PC-9 (cell line): ENCODE measurements at regions not wholly inside any gene's neighbourhood (a gene's known extent, or its start where the extent isn't known, plus 50 kb on each side); places are given as distances from the start of the nearest gene placed in this dataset.

ENCODE experiments used
- BruUV-seq: library from RNA; stranded (reverse); fragments of 400-500 nt; replicated peaks from 2 replicates; lab custom pipeline; 2021; lab: Mats Ljungman, UMichigan
- CTCF ChIA-PET: fragments of 300-600 bp; sonication (Branson Sonifier 250); formaldehyde crosslinking; loops from one replicate; lab custom pipeline; 2022; ENCODE audit warnings: antibody characterized with exemption; lab: Charles Lee
- POLR2A ChIA-PET: fragments of 300-600 bp; sonication (Branson Sonifier 250); formaldehyde crosslinking; loops from one replicate; lab custom pipeline; 2022; ENCODE audit warnings: antibody characterized with exemption; ENCODE audit not compliant: unreplicated experiment; lab: Charles Lee
- DNase-seq, 2 experiments: peaks; one replicate each; pipeline versions ENCODE4 v3.0.0 to v3.0.0-alpha.2; 2015 to 2022; ENCODE audit warnings: mixed read lengths in 1 of 2
- H2AFZ ChIP-seq: fragments of 200-600 bp; sonication (generic); 2 replicates; pipeline ENCODE4 v1.8.1; 2017; ENCODE audit warnings: antibody characterized with exemption
- H3F3A ChIP-seq: fragments of 200-600 bp; sonication (generic); 2 replicates; pipeline ENCODE4 v1.8.1; 2017; ENCODE audit warnings: antibody characterized with exemption, mild to moderate bottlenecking, low read depth; ENCODE audit not compliant: insufficient read depth
- H3K27ac ChIP-seq: fragments of 200-600 bp; sonication (generic); 2 replicates; pipeline ENCODE4 v1.6.1; 2016; ENCODE audit warnings: mixed run types
- H3K27me3 ChIP-seq: fragments of 200-600 bp; sonication (generic); 2 replicates; pipeline ENCODE4 v1.6.1; 2016; ENCODE audit warnings: low read depth, mixed run types; ENCODE audit not compliant: insufficient read depth
- H3K36me3 ChIP-seq: fragments of 200-600 bp; sonication (generic); 2 replicates; pipeline ENCODE4 v1.6.1; 2016; ENCODE audit warnings: low read depth, mixed run types
- H3K4me1 ChIP-seq: fragments of 200-600 bp; sonication (generic); replicated peaks from 2 replicates; pipeline ENCODE4 v1.6.1; 2016; ENCODE audit warnings: mixed run types; ENCODE audit not compliant: insufficient read depth
- H3K4me2 ChIP-seq: fragments of 200-600 bp; sonication (generic); 2 replicates; pipeline ENCODE4 v1.6.1; 2017; ENCODE audit warnings: mixed run types
- H3K4me3 ChIP-seq: fragments of 200-600 bp; sonication (generic); 2 replicates; pipeline ENCODE4 v1.6.1; 2016; ENCODE audit warnings: mixed run types
- H3K79me2 ChIP-seq: fragments of 200-600 bp; sonication (generic); 2 replicates; pipeline ENCODE4 v1.6.1; 2017; ENCODE audit warnings: low read depth, mixed run types
- H3K9me2 ChIP-seq: fragments of 200-600 bp; sonication (generic); 2 replicates; pipeline ENCODE4 v1.8.1; 2017; ENCODE audit warnings: mild to moderate bottlenecking; ENCODE audit not compliant: insufficient read depth
- H3K9me3 ChIP-seq: fragments of 200-600 bp; sonication (generic); 2 replicates; pipeline ENCODE4 v1.8.1; 2016; ENCODE audit warnings: low read depth; ENCODE audit not compliant: insufficient read depth
- H4K20me1 ChIP-seq: fragments of 200-600 bp; sonication (generic); 2 replicates; pipeline ENCODE4 v1.8.1; 2017; ENCODE audit not compliant: insufficient read depth
- CTCF ChIP-seq: fragments of 200-600 bp; sonication (generic); conservative IDR thresholded peaks from 2 replicates; pipeline ENCODE4 v1.6.1; 2017; ENCODE audit warnings: mixed run types, antibody characterized with exemption, mild to moderate bottlenecking, moderate library complexity
- EZH2 ChIP-seq: fragments of 200-600 bp; sonication (generic); IDR thresholded peaks from 2 replicates; pipeline ENCODE4 v1.8.0; 2017; ENCODE audit warnings: antibody characterized with exemption, low read depth
- intact Hi-C: fragments of 100-400 bp; cut with micrococcal nuclease; formaldehyde crosslinking; loops from one replicate; pipeline ENCODE4 v1.10.0; 2022; ENCODE audit not compliant: unreplicated experiment

GRCh38 chr9:17986595-17986994, 407.7 kb downstream of the SH3GL2 start:
- no peak for DNase-seq
- intact Hi-C loops: no loop called here
- Histone ChIP-seq H3K4me3 (no peak overlapping the region), H3K27me3 (no peaks in the 10 kb centered on the region), H3K4me2 (no peak overlapping the region), H3F3A (no peaks in the 10 kb centered on the region), H3K9me3 (no peaks in the 10 kb centered on the region), H3K36me3 (no peaks in the 10 kb centered on the region), H3K9me2 (no peaks in the 10 kb centered on the region), H2AFZ (no peak overlapping the region), H4K20me1 (no peaks in the 10 kb centered on the region), H3K4me1 (no peaks in the 10 kb centered on the region), H3K27ac (no peak overlapping the region), H3K79me2 (no peaks in the 10 kb centered on the region)
- CTCF ChIA-PET: no interaction called here
- BruUV-seq: no TSS peak
- TF ChIP-seq CTCF: no peak
- TF ChIP-seq EZH2: no peak
- POLR2A ChIA-PET: no interaction called here

GRCh38 chr9:17987189-17987588, 408.3 kb downstream of the SH3GL2 start:
- TF ChIP-seq EZH2: no peak
- no peak for TF ChIP-seq CTCF
- Histone ChIP-seq H3F3A (no peaks in the 10 kb centered on the region), H3K79me2 (no peaks in the 10 kb centered on the region), H3K9me3 (no peaks in the 10 kb centered on the region), H3K4me2 (no peak overlapping the region), H3K4me1 (no peaks in the 10 kb centered on the region), H4K20me1 (no peaks in the 10 kb centered on the region), H2AFZ (no peak overlapping the region), H3K4me3 (no peak overlapping the region), H3K27me3 (no peaks in the 10 kb centered on the region), H3K27ac (no peak overlapping the region), H3K36me3 (no peaks in the 10 kb centered on the region), H3K9me2 (no peaks in the 10 kb centered on the region)
- no peak for DNase-seq
- intact Hi-C loops: no loop called here
- ChIA-PET CTCF (no interaction called here), POLR2A (no interaction called here)
- BruUV-seq: no TSS peak

GRCh38 chr9:17988489-17988888, 409.6 kb downstream of the SH3GL2 start:
- Histone ChIP-seq H2AFZ (no peak overlapping the region), H3K9me3 (no peaks in the 10 kb centered on the region), H3K27ac (no peak overlapping the region), H3K79me2 (no peaks in the 10 kb centered on the region), H3K27me3 (no peaks in the 10 kb centered on the region), H3K4me3 (no peak overlapping the region), H3K4me2 (no peak overlapping the region), H4K20me1 (no peaks in the 10 kb centered on the region), H3F3A (no peaks in the 10 kb centered on the region), H3K9me2 (no peaks in the 10 kb centered on the region), H3K36me3 (no peaks in the 10 kb centered on the region), H3K4me1 (no peaks in the 10 kb centered on the region)
- CTCF ChIA-PET: no interaction called here
- no peak for DNase-seq
- POLR2A ChIA-PET: no interaction called here
- no TSS peak for BruUV-seq
- intact Hi-C loops: no loop called here
- TF ChIP-seq EZH2 (no peak), CTCF (no peak)
